ENCODE measurements at regions not wholly inside any gene's neighbourhood (a gene's known extent, or its start where the extent isn't known, plus 50 kb on each side); places are given as distances from the start of the nearest gene placed in this dataset.

DNA sequence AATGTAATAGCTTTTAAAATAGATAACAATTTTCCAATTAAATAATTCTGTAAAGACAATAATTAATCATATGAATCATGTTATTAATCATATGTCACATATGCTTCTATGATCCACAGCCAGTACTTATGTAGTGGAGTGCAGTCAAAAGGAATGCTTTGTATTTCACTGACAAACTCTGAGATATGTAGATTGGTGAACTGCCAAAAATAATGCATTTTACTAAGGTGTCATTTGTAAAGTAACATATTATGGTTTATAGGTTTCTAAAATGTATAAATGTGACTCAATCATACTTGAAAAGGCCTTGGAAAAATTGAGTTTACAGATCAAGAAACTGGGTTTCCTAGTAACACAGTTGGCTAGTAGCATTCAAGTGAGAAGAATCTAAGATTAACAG lies 93.8 kb upstream of the KCNH7 start:
- H3K27ac ChIP-seq, result no peak overlapping the region
- DNase-seq, result no peak
- TF ChIP-seq POLR2A (IDR thresholded peaks at IDR 0.05), result no peak
- TF ChIP-seq, protein P1, sequence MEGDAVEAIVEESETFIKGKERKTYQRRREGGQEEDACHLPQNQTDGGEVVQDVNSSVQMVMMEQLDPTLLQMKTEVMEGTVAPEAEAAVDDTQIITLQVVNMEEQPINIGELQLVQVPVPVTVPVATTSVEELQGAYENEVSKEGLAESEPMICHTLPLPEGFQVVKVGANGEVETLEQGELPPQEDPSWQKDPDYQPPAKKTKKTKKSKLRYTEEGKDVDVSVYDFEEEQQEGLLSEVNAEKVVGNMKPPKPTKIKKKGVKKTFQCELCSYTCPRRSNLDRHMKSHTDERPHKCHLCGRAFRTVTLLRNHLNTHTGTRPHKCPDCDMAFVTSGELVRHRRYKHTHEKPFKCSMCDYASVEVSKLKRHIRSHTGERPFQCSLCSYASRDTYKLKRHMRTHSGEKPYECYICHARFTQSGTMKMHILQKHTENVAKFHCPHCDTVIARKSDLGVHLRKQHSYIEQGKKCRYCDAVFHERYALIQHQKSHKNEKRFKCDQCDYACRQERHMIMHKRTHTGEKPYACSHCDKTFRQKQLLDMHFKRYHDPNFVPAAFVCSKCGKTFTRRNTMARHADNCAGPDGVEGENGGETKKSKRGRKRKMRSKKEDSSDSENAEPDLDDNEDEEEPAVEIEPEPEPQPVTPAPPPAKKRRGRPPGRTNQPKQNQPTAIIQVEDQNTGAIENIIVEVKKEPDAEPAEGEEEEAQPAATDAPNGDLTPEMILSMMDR (IDR thresholded peaks at IDR 0.05), result no peak
- intact Hi-C loops (cut with DNase I), result no loop called here
- no peaks in the 10 kb centered on the region for H3K9me3 ChIP-seq
- H3K36me3 ChIP-seq, result no peaks in the 10 kb centered on the region
- H3K4me1 ChIP-seq, result no peaks in the 10 kb centered on the region
- H3K4me3 ChIP-seq, result no peak overlapping the region
- H3K27me3 ChIP-seq, result no peaks in the 10 kb centered on the region

DNA sequence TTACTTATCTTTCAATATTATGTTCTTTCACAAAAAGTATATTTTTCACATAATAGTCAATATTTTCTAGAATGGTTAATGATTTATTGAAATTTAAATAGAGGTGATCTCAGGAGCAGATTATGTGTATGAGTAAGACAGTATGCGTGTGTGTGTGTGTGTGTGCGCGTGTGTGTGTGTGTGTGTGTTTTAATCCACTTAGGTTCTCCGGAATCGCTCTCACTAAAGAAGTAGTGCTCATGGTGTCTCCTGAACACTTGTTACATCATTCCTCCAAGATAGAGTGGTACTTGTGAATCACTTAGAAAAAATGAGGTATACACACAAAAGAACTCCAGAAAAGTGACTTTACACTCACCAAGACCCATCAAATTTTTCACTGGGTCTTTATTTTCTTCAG lies 91.0 kb upstream of the KCNH7 start:
- Histone ChIP-seq H3K36me3 (no peaks in the 10 kb centered on the region), H3K27me3 (no peaks in the 10 kb centered on the region), H3K4me3 (no peak overlapping the region), H3K27ac (no peak overlapping the region), H3K4me1 (no peaks in the 10 kb centered on the region), H3K9me3 (no peaks in the 10 kb centered on the region)
- TF ChIP-seq, protein P1 (IDR thresholded peaks at IDR 0.05), result no peak
- TF ChIP-seq POLR2A (IDR thresholded peaks at IDR 0.05), result no peak
- WGBS, 2 donors, result 74 to 78% methylated on average over 5 of the region's 5 CpGs
- intact Hi-C loops (cut with DNase I), result no loop called here
- no peak for DNase-seq

DNA sequence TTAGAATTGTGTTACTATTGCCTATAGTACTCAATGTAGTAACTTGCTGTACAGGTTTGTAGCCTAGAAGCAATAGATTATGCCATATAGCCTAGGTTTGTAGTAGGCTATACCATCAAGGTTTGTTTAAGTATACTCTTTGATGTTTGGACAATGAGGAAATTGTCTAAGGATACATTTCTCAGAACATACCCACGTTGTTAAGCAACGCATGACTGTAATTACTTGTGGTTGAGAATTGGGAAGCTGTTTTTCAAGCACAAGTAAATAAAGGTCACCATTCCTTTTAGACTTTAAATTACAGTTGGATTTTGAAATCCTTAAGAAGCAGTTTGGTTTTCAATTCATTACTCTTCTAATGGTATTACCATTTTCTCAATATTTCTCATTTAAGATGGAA lies 89.8 kb upstream of the KCNH7 start:
- H3K27ac ChIP-seq, result no peak overlapping the region
- no peak for DNase-seq
- no peak for TF ChIP-seq POLR2A (IDR thresholded peaks at IDR 0.05)
- TF ChIP-seq, protein P1 (IDR thresholded peaks at IDR 0.05), result no peak
- intact Hi-C loops (cut with DNase I), result no loop called here
- H3K36me3 ChIP-seq, result no peaks in the 10 kb centered on the region
- H3K4me1 ChIP-seq, result no peaks in the 10 kb centered on the region
- H3K27me3 ChIP-seq, result no peaks in the 10 kb centered on the region
- no peak overlapping the region for H3K4me3 ChIP-seq
- H3K9me3 ChIP-seq, result no peaks in the 10 kb centered on the region
- 35 to 44% methylated on average over 2 of the region's 2 CpGs for WGBS, 2 donors

DNA sequence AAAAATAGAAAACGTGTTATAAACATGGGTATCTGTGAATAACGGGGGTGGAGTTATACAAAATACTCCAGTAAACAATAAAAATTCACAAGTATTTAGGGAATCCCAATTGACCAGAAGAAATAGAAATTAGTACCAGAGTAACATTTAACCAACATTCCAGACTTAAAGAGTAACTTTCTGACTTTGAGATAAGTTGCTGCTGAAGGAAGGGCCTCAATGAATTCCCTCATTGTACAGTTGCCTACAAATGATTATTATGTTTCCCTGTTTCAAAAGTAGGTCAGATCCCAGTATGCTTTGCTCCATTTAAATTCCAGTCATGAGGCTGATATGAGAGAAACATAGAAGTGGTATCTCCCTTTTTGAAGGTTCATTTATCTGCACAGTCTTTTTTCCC lies 88.3 kb upstream of the KCNH7 start:
- DNase-seq, result no peak
- WGBS, 2 donors, result 44 to 73% methylated on average over 2 of the region's 2 CpGs
- H3K36me3 ChIP-seq, result no peaks in the 10 kb centered on the region
- no peaks in the 10 kb centered on the region for H3K27me3 ChIP-seq
- H3K4me1 ChIP-seq, result no peaks in the 10 kb centered on the region
- H3K4me3 ChIP-seq, result no peak overlapping the region
- TF ChIP-seq, protein P1 (IDR thresholded peaks at IDR 0.05), result no peak
- TF ChIP-seq POLR2A (IDR thresholded peaks at IDR 0.05), result no peak
- intact Hi-C loops (cut with DNase I), result no loop called here
- no peak overlapping the region for H3K27ac ChIP-seq
- H3K9me3 ChIP-seq, result no peaks in the 10 kb centered on the region

DNA sequence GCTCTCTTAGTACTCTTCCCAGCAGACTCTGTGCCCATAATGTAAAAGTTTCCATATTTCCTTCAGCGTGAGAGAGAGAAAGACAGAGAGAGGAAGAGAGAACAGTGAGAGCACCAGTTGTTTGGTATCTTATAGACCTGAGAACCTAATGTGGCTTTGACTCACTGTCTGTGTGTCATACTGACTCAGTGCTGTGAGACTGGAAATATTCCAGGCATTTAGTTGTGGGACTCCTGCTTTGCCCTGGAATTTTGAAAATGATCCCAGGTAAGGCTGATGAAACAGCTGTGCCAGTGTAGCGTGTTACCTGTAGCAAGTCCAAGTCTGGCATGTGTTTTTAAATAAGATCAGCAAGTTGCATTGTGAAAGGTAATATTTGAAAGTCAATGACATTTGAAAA lies 87.9 kb upstream of the KCNH7 start:
- Histone ChIP-seq H3K27me3 (no peaks in the 10 kb centered on the region), H3K36me3 (no peaks in the 10 kb centered on the region), H3K4me1 (no peaks in the 10 kb centered on the region), H3K4me3 (no peak overlapping the region), H3K9me3 (no peaks in the 10 kb centered on the region), H3K27ac (no peak overlapping the region)
- 42 to 51% methylated on average over 2 of the region's 2 CpGs for WGBS, 2 donors
- TF ChIP-seq, protein P1 (IDR thresholded peaks at IDR 0.05), result no peak
- TF ChIP-seq POLR2A (IDR thresholded peaks at IDR 0.05), result no peak
- DNase-seq, result no peak
- intact Hi-C loops (cut with DNase I), result no loop called here

Measured in esophagus squamous epithelium (tissue), 5 donors.